Muscle of leg (tissue), 3 donors: ENCODE measurements at regions not wholly inside any gene's neighbourhood (a gene's known extent, or its start where the extent isn't known, plus 50 kb on each side); places are given as distances from the start of the nearest gene placed in this dataset.
"Not testable (repeated sequence)": the region's sequence is repeated elsewhere in the genome, so short reads cannot be mapped to it uniquely, and the experiment has no call there.

Source experiments
- DNase-seq: peaks from one replicate; pipeline ENCODE4 v3.0.0; 2013
- H3K27ac ChIP-seq: one replicate; pipeline ENCODE4 v1.5.1; 2013; ENCODE audit warnings: mild to moderate bottlenecking, low read length, control low read depth
- H3K27me3 ChIP-seq: one replicate; pipeline ENCODE4 v1.6.1; 2013; ENCODE audit warnings: low read length; ENCODE audit not compliant: control insufficient read depth, insufficient read depth
- H3K36me3 ChIP-seq: one replicate; pipeline ENCODE4 v1.6.1; 2013; ENCODE audit warnings: low read length; ENCODE audit not compliant: control insufficient read depth, insufficient read depth
- H3K4me1 ChIP-seq: one replicate; pipeline ENCODE4 v1.6.1; 2013; ENCODE audit warnings: low read length; ENCODE audit not compliant: control insufficient read depth, insufficient read depth
- H3K4me3 ChIP-seq: one replicate; pipeline ENCODE4 v1.5.1; 2013; ENCODE audit warnings: low read length, control low read depth
- H3K9me3 ChIP-seq: replicated peaks from 2 replicates; pipeline ENCODE4 v1.6.1; 2013; ENCODE audit warnings: low read depth, low read length; ENCODE audit not compliant: control insufficient read depth
- WGBS: methylation state at CpG from one replicate; pipeline ENCODE4 v1.1.5; 2013; ENCODE audit warnings: missing lambda C conversion rate; ENCODE audit not compliant: insufficient coverage; 5-methylcytosine and 5-hydroxymethylcytosine counted together

- Histone ChIP-seq H3K9me3 (no peaks in the 10 kb centered on the region), H3K4me3 (no peak overlapping the region), H3K36me3 (no peaks in the 10 kb centered on the region), H3K27ac (no peak overlapping the region), H3K4me1 (no peaks in the 10 kb centered on the region), H3K27me3 (peaks cover 8% of the 10 kb centered on the region)
- no peak for DNase-seq
- 80% methylated on average over 2 of the region's 3 CpGs for whole genome bisulfite sequencing
Measured at GRCh38 chrX:35562395-35562794, 235.7 kb upstream of the MAGEB16 start.

GRCh38 chrX:35590210-35590609, 207.9 kb upstream of the MAGEB16 start:
- Histone ChIP-seq H3K4me3 (no peak overlapping the region), H3K9me3 (no peaks in the 10 kb centered on the region), H3K27ac (no peak overlapping the region), H3K4me1 (no peaks in the 10 kb centered on the region), H3K36me3 (no peaks in the 10 kb centered on the region), H3K27me3 (no peaks in the 10 kb centered on the region)
- no peak for DNase-seq

DNA sequence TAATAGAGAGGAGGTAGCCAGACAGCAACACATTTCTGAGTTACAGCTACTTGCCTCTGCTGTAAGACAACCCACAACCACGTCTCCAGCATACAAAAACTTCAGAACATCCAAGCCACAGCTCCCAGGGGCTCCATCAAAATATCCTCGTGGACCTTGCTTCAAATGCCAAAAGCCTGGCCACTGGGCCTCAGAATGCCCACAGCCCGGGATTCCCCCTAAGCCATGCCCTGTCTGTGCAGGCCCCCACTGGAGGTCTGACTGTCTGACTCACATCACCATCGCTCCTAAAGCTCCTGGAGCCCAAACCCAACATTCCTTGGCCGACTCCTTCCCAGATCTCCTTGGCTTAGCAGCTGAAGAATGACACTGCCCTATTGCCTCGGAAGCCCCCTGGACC, 186.6 kb upstream of the MAGEB16 start:
- H3K9me3 ChIP-seq, H3K36me3 ChIP-seq, H3K4me3 ChIP-seq, DNase-seq, H3K4me1 ChIP-seq, H3K27ac ChIP-seq, H3K27me3 ChIP-seq: not testable (repeated sequence)
- 54% methylated on average over 3 of the region's 6 CpGs for WGBS

GRCh38 chrX:35617836-35618235, 180.3 kb upstream of the MAGEB16 start:
- no peaks in the 10 kb centered on the region for H3K27me3 ChIP-seq
- WGBS = no CpG with 5 or more reads among the region's 2 CpGs
- H3K9me3 ChIP-seq = no peaks in the 10 kb centered on the region
- no peak for DNase-seq
- no peaks in the 10 kb centered on the region for H3K36me3 ChIP-seq
- H3K4me1 ChIP-seq = no peaks in the 10 kb centered on the region
- H3K4me3 ChIP-seq = no peak overlapping the region
- no peak overlapping the region for H3K27ac ChIP-seq

DNA sequence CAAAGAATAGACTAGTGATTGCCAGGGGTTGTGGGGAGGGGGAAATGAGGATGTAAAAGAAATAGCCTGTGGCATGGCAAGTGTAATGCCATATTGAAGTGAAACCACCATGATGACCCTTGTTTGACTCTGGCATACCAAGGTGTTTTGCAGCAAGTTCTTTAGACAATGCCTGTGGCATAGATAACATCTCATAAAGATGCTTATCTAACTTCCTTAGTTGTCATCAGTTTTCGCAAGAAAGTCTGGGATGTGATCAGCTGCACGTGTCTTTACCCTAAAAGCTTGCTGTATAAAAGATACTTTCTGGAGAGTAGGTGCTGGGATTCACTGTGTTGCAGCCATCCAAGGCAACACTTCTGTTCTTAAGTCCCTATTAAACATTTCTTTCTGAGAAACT, 176.1 kb upstream of the MAGEB16 start:
- DNase-seq = no peak
- Histone ChIP-seq H3K27ac (no peak overlapping the region), H3K4me3 (no peak overlapping the region), H3K4me1 (no peaks in the 10 kb centered on the region), H3K36me3 (no peaks in the 10 kb centered on the region), H3K27me3 (no peaks in the 10 kb centered on the region), H3K9me3 (no peaks in the 10 kb centered on the region)
- WGBS = no CpG with 5 or more reads among the region's 2 CpGs

GRCh38 chrX:35622601-35623000, 175.5 kb upstream of the MAGEB16 start:
- H3K4me1 ChIP-seq = no peaks in the 10 kb centered on the region
- no peaks in the 10 kb centered on the region for H3K27me3 ChIP-seq
- no peak overlapping the region for H3K27ac ChIP-seq
- H3K4me3 ChIP-seq = no peak overlapping the region
- H3K36me3 ChIP-seq = no peaks in the 10 kb centered on the region
- no peak for DNase-seq
- no peaks in the 10 kb centered on the region for H3K9me3 ChIP-seq
- WGBS = 100% methylated on average over 1 of the region's 5 CpGs

GRCh38 chrX:35625714-35626113, 172.4 kb upstream of the MAGEB16 start:
- H3K9me3 ChIP-seq = no peaks in the 10 kb centered on the region
- no peaks in the 10 kb centered on the region for H3K27me3 ChIP-seq
- H3K4me3 ChIP-seq = no peak overlapping the region
- no peak for DNase-seq
- no peaks in the 10 kb centered on the region for H3K4me1 ChIP-seq
- WGBS = 92% methylated on average over 31 of the region's 31 CpGs
- H3K36me3 ChIP-seq = no peaks in the 10 kb centered on the region
- no peak overlapping the region for H3K27ac ChIP-seq

DNA sequence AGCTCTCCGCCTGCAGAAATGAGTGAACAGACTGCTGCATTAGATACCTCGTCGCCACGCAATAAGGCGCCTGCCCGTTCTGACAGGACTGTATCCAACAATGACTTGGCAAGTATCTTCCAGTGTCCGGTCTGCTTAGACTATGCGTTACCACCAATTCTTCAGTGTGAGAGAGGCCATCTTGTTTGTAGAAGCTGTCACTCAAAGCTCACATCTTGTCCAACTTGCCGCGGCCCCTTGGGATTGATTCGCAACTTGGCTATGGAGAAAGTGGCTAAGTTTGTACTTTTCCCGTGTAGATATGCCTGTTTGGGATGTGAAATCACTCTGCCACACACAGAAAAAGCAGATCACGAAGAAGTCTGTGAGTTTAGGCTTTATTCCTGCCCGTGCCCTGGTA, 172.0 kb upstream of the MAGEB16 start:
- H3K4me1 ChIP-seq = no peaks in the 10 kb centered on the region
- no peak overlapping the region for H3K4me3 ChIP-seq
- 93% methylated on average over 8 of the region's 14 CpGs for WGBS
- H3K27ac ChIP-seq = no peak overlapping the region
- no peaks in the 10 kb centered on the region for H3K36me3 ChIP-seq
- no peaks in the 10 kb centered on the region for H3K9me3 ChIP-seq
- no peak for DNase-seq
- no peaks in the 10 kb centered on the region for H3K27me3 ChIP-seq

GRCh38 chrX:35635971-35636370, 162.2 kb upstream of the MAGEB16 start:
- DNase-seq, H3K9me3 ChIP-seq, H3K27ac ChIP-seq: not testable (repeated sequence)

DNA sequence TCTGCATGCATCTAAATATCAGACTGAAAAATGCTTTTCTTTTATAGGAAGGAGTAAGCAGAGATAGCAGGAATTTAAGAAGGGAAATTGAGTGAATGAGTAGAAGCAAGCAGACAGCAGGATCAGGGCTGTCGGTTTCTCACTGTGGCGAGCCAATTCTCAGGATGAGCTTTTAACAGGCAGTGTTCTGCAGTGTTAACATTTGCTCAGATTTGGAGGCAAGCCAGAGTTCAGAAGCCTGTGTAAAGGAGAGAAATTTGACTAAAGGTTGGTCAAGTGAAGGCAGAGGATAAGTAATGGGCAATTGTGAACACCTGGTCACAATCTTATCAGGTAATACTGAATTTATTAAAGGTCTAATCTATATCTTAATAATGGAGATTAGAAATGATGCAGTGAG, 133.3 kb upstream of the MAGEB16 start:
- H3K4me3 ChIP-seq = no peak overlapping the region
- DNase-seq = peak; percentile 5
- no peaks in the 10 kb centered on the region for H3K27me3 ChIP-seq
- H3K4me1 ChIP-seq = no peaks in the 10 kb centered on the region
- WGBS = 36% methylated on average over 2 of the region's 2 CpGs
- H3K27ac ChIP-seq = no peak overlapping the region
- H3K9me3 ChIP-seq = no peaks in the 10 kb centered on the region
- H3K36me3 ChIP-seq = no peaks in the 10 kb centered on the region

More at GRCh38 chrX:35635971-35636370, 162.2 kb upstream of the MAGEB16 start:
- not testable (repeated sequence) for H3K27me3 ChIP-seq, H3K4me1 ChIP-seq, H3K36me3 ChIP-seq, H3K4me3 ChIP-seq
- WGBS = 77% methylated on average over 4 of the region's 8 CpGs

GRCh38 chrX:35665311-35665710, 132.8 kb upstream of the MAGEB16 start:
- H3K4me1 ChIP-seq = no peaks in the 10 kb centered on the region
- DNase-seq = no peak
- H3K4me3 ChIP-seq = no peak overlapping the region
- H3K9me3 ChIP-seq = no peaks in the 10 kb centered on the region
- H3K27me3 ChIP-seq = no peaks in the 10 kb centered on the region
- no peaks in the 10 kb centered on the region for H3K36me3 ChIP-seq
- H3K27ac ChIP-seq = no peak overlapping the region
